Smooth muscle cell (in vitro differentiated cells): ENCODE measurements at regions not wholly inside any gene's neighbourhood (a gene's known extent, or its start where the extent isn't known, plus 50 kb on each side); places are given as distances from the start of the nearest gene placed in this dataset.

Experiments used
- DNase-seq: peaks from one replicate; lab custom pipeline; 2025; ENCODE audit not compliant: unreplicated experiment; lab: John Stamatoyannopoulos, UW
- H2AFZ ChIP-seq: fragments of 200-600 bp; sonication (generic); 2 replicates; pipeline ENCODE4 v1.6.0; 2016; ENCODE audit warnings: antibody characterized with exemption, low read depth, mild to moderate bottlenecking
- H3F3A ChIP-seq: fragments of 200-600 bp; sonication (generic); 2 replicates; pipeline ENCODE4 v1.6.0; 2017; ENCODE audit warnings: antibody characterized with exemption, low read depth
- H3K27ac ChIP-seq: fragments of 200-600 bp; sonication (generic); 2 replicates; pipeline ENCODE4 v1.5.1; 2016; ENCODE audit warnings: low read depth, mild to moderate bottlenecking
- H3K27me3 ChIP-seq: fragments of 200-600 bp; sonication (generic); 2 replicates; pipeline ENCODE4 v1.6.1; 2016; ENCODE audit warnings: low read depth, mild to moderate bottlenecking
- H3K36me3 ChIP-seq: fragments of 200-600 bp; sonication (generic); 2 replicates; pipeline ENCODE4 v1.5.1; 2016; ENCODE audit warnings: low read depth
- H3K4me1 ChIP-seq: fragments of 200-600 bp; sonication (generic); 2 replicates; pipeline ENCODE4 v1.5.1; 2016; ENCODE audit warnings: low read depth
- H3K4me2 ChIP-seq: fragments of 200-600 bp; sonication (generic); 2 replicates; pipeline ENCODE4 v1.6.0; 2016; ENCODE audit warnings: mild to moderate bottlenecking
- H3K4me3 ChIP-seq: fragments of 200-600 bp; sonication (generic); 2 replicates; pipeline ENCODE4 v1.5.1; 2016; ENCODE audit warnings: mild to moderate bottlenecking
- H3K79me2 ChIP-seq: fragments of 200-600 bp; sonication (generic); 2 replicates; pipeline ENCODE4 v1.6.0; 2016; ENCODE audit warnings: low read depth, mild to moderate bottlenecking
- H3K9ac ChIP-seq: fragments of 200-600 bp; sonication (generic); 2 replicates; pipeline ENCODE4 v1.6.0; 2016; ENCODE audit warnings: low read depth
- H3K9me3 ChIP-seq: fragments of 200-600 bp; sonication (generic); replicated peaks from 2 replicates; pipeline ENCODE4 v1.5.1; 2016; ENCODE audit warnings: low read depth
- H4K20me1 ChIP-seq: fragments of 200-600 bp; sonication (generic); 2 replicates; pipeline ENCODE4 v1.6.0; 2016; ENCODE audit warnings: low read depth
- WGBS: methylation state at CpG from one replicate; pipeline ENCODE4 v1.1.7; 2016; ENCODE audit warnings: low lambda C conversion rate; 5-methylcytosine and 5-hydroxymethylcytosine counted together
- TF ChIP-seq, protein P1 (sequence below): fragments of 200-600 bp; sonication (generic); IDR thresholded peaks from 2 replicates; pipeline ENCODE4 v1.5.1; 2017; ENCODE audit warnings: borderline replicate concordance, mild to moderate bottlenecking, antibody characterized with exemption; ENCODE audit not compliant: insufficient read depth, poor library complexity, severe bottlenecking

GRCh38 chr20:47927944-47928343 lies 142.7 kb upstream of the SULF2 start:
- H3K4me3 ChIP-seq = no peak overlapping the region
- no peak overlapping the region for H2AFZ ChIP-seq
- H3K36me3 ChIP-seq = no peaks in the 10 kb centered on the region
- H3K27me3 ChIP-seq = no peaks in the 10 kb centered on the region
- no peaks in the 10 kb centered on the region for H3K9me3 ChIP-seq
- H3K79me2 ChIP-seq = no peaks in the 10 kb centered on the region
- no peak overlapping the region for H3K9ac ChIP-seq
- TF ChIP-seq, protein P1, sequence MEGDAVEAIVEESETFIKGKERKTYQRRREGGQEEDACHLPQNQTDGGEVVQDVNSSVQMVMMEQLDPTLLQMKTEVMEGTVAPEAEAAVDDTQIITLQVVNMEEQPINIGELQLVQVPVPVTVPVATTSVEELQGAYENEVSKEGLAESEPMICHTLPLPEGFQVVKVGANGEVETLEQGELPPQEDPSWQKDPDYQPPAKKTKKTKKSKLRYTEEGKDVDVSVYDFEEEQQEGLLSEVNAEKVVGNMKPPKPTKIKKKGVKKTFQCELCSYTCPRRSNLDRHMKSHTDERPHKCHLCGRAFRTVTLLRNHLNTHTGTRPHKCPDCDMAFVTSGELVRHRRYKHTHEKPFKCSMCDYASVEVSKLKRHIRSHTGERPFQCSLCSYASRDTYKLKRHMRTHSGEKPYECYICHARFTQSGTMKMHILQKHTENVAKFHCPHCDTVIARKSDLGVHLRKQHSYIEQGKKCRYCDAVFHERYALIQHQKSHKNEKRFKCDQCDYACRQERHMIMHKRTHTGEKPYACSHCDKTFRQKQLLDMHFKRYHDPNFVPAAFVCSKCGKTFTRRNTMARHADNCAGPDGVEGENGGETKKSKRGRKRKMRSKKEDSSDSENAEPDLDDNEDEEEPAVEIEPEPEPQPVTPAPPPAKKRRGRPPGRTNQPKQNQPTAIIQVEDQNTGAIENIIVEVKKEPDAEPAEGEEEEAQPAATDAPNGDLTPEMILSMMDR = no peak
- H3K27ac ChIP-seq = peak overlapping the region; percentile 78
- H3K4me2 ChIP-seq = no peak overlapping the region
- no peak for DNase-seq
- H4K20me1 ChIP-seq = no peaks in the 10 kb centered on the region
- peaks cover 12% of the 10 kb centered on the region for H3K4me1 ChIP-seq
- peaks cover 15% of the 10 kb centered on the region for H3F3A ChIP-seq

DNA sequence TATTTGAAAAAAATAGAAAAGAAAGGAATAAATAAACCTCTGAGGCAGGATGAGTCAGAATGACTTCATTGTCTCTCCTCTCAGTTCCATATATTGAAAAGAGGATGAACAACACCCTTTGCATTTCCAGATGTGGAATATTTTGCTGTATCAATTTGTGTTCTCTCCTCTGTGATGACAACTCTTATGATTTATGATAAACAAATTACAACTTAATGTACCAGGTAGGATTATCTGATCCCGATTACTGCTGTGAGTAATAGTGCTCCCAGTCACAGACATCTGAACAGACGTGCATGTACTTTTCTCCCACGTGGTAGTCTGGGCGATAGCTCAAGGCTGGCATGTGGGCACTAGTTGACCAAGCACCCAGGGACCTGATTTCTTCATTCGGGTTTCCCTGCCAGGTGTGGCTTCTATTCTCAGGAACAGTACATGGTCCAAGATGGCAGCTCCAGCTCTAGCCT lies 142.1 kb upstream of the SULF2 start:
- DNase-seq = no peak

GRCh38 chr20:47926731-47927130 lies 141.4 kb upstream of the SULF2 start:
- Histone ChIP-seq H4K20me1 (no peaks in the 10 kb centered on the region), H3K36me3 (no peaks in the 10 kb centered on the region), H3K79me2 (no peaks in the 10 kb centered on the region), H3K9ac (no peak overlapping the region), H2AFZ (no peak overlapping the region), H3K9me3 (no peaks in the 10 kb centered on the region), H3K27me3 (no peaks in the 10 kb centered on the region), H3K4me3 (no peak overlapping the region), H3K27ac (peak overlapping the region; percentile 78), H3K4me2 (no peak overlapping the region), H3F3A (peaks cover 15% of the 10 kb centered on the region), H3K4me1 (peaks cover 12% of the 10 kb centered on the region)
- 96% methylated on average over 4 of the region's 4 CpGs for WGBS
- no peak for DNase-seq
- TF ChIP-seq, protein P1 = no peak

More for the DNA sequence above, 142.1 kb upstream of the SULF2 start:
- Histone ChIP-seq H3K9me3 (no peaks in the 10 kb centered on the region), H3K36me3 (no peaks in the 10 kb centered on the region), H2AFZ (no peak overlapping the region), H3K27ac (peak overlapping the region; percentile 78), H3K4me1 (peaks cover 12% of the 10 kb centered on the region), H3K4me2 (no peak overlapping the region), H3F3A (peaks cover 15% of the 10 kb centered on the region), H3K9ac (no peak overlapping the region), H3K27me3 (no peaks in the 10 kb centered on the region), H3K79me2 (no peaks in the 10 kb centered on the region), H3K4me3 (no peak overlapping the region), H4K20me1 (no peaks in the 10 kb centered on the region)
- TF ChIP-seq, protein P1 = no peak
- 56% methylated on average over 5 of the region's 5 CpGs for WGBS

GRCh38 chr20:47925593-47925992 lies 140.3 kb upstream of the SULF2 start:
- no peaks in the 10 kb centered on the region for H3K36me3 ChIP-seq
- H3K4me3 ChIP-seq = no peak overlapping the region
- no peak overlapping the region for H3K9ac ChIP-seq
- no peaks in the 10 kb centered on the region for H4K20me1 ChIP-seq
- H3F3A ChIP-seq = peaks cover 15% of the 10 kb centered on the region
- no peak overlapping the region for H2AFZ ChIP-seq
- peaks cover 12% of the 10 kb centered on the region for H3K4me1 ChIP-seq
- H3K79me2 ChIP-seq = no peaks in the 10 kb centered on the region
- DNase-seq = no peak
- WGBS = 70% methylated on average over 3 of the region's 3 CpGs
- TF ChIP-seq, protein P1 = no peak
- no peaks in the 10 kb centered on the region for H3K27me3 ChIP-seq
- H3K9me3 ChIP-seq = no peaks in the 10 kb centered on the region
- H3K4me2 ChIP-seq = no peak overlapping the region
- no peak overlapping the region for H3K27ac ChIP-seq
